GM21529 (cell line): ENCODE measurements at regions not wholly inside any gene's neighbourhood (a gene's known extent, or its start where the extent isn't known, plus 50 kb on each side); places are given as distances from the start of the nearest gene placed in this dataset.

Experiments
- ATAC-seq: cut with Tn5 transposase; IDR thresholded peaks from one replicate; pipeline ENCODE4 v1.9.1; 2021; ENCODE audit not compliant: unreplicated experiment

DNA sequence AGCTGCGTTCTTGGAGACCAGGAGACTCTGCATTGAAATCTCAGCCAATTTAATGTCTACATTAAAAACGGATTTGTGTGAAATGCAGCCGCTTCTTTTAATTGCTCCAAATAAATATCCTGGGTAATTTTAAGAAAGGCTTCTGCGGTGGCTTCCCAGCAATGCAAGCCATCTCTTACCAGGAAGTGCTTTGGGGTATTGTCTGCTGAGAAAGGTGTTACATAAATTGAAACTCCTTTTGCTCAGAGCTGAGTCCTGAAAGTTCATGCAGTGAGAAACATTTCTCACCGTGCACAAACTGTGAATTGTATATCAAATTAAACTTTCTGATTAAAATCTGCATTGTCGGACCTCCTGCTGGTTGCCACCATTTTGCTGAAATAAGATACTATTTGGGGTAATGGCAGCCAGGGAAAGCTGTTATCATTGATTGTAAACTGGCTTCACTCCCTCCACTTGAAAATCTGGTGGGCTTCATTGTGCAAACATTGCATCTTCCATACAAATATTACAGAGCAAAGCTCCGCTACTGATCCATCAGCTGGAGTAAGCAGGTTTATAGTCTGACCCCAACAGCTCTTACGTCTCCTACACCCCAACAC, 59.5 kb downstream of the ZIC5 start:
- no peak for ATAC-seq

DNA sequence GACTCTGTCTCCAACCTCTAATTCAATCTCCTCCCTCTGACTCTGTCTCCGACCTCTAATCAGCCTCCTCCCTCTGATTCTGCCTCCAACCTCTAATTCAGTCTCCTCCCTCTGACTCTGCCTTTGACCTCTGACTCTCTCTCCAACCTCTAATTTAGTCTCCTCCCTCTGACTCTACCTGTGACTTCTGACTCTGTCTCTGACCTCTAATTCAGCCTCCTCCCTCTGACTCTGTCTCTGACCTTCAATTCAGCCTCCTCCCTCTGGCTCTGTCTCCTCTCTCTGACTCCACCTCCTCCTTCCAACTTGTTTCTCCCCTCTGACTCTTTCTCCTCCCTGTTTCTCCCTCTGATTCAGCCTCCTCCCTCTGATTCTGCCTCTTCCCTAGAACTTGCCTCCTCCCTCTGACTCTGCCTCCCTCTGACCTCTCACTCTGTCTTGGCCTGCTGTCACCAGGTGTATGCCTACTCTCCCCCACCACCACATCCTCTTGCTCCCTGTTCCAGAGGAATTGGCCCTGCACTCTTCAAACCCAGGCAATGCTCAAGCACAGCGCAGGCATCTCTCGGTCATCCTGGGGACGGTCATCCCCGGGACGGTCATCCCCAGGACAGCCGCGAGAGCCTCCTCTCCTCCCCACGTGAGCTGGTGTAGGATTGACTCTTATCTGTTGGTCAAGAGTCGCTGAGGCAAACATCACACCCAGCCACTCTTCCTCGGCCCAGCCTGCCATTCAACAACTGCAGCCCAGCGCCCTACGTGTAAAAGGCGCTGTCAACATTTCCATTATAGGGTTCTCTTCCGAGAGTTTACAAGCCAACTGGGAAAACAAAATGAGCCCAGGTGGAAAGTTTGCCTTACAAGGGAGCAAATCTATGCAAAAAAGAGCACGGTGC, 60.2 kb downstream of the ZIC5 start:
- ATAC-seq, result no peak

GRCh38 chr13:99909836-99910619, 61.5 kb downstream of the ZIC5 start:
- no peak for ATAC-seq

DNA sequence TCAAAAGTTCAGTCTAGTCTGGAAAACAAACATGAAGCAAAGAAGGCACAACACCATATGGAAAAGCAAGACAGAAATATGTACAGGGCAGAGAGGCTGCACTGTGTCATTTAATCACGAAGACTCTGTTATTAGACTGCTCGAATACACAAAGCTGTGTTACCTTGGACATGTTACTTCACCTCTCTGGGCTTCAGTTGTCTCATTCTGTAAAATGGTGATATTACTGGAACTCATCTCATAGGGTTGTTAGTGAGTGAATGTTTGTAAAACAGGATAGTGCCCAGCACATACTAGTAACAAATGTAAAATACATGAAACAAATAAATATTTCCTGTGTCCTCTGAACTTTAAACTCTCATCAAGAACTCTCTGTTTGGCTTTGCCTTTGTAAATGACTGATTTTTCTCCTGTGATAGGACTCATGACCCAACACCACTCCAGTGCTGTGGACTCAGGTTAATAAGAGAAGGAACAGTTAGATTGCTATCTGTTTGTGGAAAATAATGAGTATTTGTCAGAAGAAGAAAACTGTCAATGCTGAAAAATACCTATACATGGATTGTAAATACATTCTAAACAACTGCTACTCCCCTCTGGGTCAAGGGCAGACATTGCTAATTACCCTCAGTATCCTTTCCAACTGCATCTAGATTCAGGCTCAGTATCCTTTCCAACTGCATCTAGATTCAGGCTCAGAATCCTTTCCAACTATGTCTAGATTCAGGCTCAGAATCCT, 62.3 kb downstream of the ZIC5 start:
- ATAC-seq, result no peak

DNA sequence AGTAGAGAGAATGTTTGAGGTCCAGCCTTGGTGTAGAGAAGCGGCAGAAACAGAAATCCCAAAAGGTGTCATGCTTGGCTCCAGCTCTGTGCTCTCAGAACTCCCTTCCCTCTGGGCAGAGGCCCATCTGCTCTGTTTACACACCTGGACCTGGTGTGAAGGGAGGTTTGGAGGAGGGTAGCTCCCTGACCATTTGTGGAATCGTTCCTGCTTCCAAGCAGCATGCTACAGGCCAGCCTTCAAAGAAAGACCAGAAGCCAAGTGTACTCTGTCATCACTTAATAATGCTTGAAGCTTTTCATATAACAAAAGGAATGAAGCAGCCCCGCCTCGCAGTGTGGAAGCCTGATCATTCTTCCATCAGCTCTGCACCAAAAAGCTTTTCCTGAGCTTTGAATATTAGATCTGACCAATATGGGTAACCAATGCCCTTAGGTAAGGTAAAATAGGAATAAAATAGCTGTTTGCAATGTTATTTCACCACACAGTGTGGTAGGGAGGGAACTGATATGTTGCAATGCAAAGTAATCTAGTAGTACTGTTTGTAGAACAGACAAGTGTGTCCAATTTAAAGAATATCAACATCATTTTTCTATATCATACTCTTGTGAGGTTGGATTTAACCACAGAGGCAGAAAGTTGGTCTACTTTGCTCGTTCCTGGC, 63.3 kb downstream of the ZIC5 start:
- ATAC-seq, result no peak

- ATAC-seq, result no peak
These were observed 63.9 kb downstream of the ZIC5 start for GRCh38 chr13:99907627-99908026.

- ATAC-seq, result no peak
These were observed 64.5 kb downstream of the ZIC5 start for GRCh38 chr13:99907038-99907437.

- no peak for ATAC-seq
These were observed 65.8 kb downstream of the ZIC5 start for GRCh38 chr13:99905814-99906213.

DNA sequence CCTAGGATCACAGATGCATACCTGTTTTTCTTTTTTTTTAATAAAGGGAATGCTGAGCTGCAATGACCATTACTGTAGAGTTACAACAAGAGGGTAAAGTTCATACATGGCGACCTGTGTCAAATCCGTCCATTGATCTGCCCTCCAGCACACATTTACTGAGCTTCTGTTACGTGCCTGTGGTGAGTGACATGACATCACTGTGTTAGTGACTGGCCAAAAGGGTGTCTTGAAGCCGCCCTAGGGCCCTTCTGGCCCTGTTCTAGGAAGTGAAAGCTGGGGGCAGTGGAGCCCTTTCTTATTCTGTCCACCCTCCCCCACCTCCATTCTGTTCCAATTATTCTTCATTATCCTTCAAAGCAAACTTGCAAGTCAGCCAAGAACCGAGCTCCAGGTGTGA, 66.3 kb downstream of the ZIC5 start:
- ATAC-seq, result no peak

DNA sequence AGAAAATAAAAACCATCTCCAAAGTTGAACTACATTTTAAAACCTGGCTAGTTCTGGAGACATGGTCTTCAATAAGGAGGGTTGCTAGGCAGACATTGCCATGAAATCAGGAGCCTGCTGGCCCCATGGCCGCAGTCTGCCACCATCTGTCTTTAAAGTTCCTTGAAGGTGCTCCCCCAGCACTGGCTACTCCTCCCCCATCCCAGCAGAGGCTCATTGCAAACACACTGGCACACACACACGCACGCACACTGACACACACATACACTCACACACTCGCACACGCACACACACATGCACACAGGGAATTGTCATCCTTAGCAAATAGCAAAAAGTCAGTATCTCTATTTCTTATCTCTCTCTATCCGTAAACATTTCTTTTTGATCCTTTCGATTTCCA, 68.4 kb downstream of the ZIC5 start:
- no peak for ATAC-seq

DNA sequence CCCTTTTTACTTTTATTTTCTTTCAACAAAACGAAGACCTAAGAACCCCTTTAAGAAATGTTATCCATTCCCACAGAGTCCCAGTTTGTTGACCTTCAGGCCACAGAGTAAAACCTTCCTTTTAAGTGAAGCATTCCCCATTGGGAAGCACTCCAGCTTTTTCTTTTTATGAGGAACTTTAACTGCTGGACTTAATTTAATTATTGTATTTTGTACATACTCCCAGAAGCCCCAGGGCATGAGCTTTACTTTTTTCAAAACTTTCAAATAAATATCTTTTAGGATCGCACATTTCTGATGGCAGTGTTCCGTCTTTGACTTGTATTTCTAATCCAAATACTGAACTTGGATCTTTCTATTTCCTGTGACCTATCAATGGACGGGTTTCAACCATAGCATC, 68.9 kb downstream of the ZIC5 start:
- ATAC-seq, result no peak

DNA sequence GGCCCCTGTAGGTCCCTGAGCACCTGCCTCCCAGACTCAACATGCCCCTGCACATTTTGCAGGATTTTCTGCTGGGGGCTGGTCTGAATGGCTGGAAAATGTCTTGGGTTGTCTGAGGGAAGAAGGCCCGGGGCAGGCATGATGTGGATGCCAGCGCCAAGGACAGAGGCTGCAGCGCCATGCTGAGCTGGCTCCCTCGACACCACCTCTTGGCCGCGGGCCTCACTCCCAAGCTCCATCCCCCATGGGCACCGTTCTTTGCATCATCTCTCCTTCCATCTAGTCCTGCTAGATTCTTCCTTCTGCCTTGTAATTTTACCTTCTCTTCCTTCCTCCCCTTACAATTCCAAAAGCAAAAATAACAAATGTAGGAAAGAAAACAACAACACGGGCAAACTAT, 70.6 kb downstream of the ZIC5 start:
- ATAC-seq, result no peak

DNA sequence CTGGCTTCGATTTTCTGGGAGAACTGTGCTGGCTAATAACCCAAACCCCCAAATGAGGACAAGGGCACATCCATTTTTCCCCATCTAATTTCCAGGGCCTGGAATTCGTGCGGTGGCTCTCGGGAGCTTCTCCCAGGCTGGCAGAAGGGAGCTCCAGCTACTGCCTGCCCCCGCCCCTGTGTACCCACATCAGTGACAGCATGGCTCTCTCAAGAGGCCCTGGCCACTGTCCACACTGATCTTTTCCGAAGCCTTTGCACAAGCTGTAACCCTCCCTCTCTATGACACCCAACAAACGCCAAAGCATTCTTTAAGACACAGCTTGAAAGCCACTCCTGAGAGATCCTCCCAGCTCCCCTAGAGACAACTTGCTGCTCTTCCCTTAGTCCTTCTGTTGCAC, 73.1 kb downstream of the ZIC5 start:
- no peak for ATAC-seq

GRCh38 chr13:99897076-99897440, 74.5 kb downstream of the ZIC5 start:
- no peak for ATAC-seq

DNA sequence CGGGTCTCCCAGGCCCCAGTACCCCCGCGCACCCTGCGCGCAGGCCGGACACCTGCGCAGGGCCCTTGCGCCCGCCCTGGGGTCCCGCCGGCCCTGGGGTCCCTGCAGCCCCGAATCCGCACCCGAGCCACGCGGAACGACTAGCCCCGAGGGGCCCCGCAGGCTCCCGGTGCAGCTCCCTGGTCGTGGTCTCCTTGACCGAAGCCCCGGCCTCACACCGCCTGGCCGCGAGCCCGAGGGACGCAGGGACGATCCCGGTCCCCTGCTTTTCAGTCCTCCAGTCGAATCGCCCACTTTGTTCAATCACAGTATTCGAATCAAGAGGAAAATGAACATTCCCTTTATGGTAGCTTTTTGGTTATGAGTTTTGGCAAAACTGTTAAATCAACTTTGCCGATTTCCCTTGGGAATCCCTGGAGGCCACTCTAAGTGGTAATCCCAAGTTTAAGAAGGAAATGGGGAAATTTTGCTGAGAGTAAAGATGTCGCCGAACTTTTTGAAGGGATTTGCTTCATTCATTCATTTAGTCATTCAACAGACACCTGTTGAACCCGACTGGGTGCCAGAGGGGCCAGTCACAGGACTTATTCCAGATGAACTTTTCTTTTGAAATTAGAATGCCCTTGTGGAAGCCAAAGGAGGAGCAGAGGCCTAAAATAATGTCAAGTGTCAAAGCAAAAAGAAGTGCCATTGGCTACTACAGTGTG, 75.0 kb downstream of the ZIC5 start:
- ATAC-seq, result no peak

GRCh38 chr13:99895444-99896368, 75.9 kb downstream of the ZIC5 start:
- ATAC-seq, result no peak

- ATAC-seq, result no peak
These were observed 76.6 kb downstream of the ZIC5 start for GRCh38 chr13:99894840-99895443.

DNA sequence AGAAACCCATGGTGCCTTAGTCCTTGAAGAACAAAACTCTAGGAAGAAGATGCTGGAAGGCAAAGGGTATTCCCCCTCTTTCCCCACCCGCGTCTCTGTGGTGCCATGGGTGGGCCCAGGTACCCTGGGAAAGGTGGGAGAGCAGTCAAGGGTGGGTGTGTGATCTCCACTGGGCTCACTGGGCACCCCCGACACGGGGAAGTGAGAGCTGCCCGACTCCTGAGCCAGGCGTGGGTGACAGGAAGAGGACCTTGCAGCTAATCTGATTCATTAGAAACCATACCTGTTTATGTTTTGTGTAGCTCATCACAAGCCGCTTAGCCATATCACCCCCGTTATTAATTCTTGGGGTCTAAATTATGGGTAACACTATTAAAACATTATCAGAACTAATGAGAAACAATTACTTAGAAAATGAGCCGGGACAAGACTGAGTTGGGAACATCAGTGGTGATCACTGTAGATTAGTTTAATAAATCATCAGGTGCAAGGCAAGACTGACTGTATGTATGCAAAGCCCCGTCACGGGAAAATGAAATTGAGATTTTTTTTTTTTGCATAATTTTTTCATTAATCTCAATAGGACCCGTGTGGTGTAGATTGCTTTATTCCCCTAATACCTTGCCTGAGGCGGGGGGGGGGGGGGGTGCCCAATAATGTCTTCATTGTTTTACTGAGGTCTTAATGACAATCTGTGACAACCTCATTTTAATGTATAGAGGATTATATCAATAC, 77.3 kb downstream of the ZIC5 start:
- no peak for ATAC-seq
